ENCODE measurements at regions not wholly inside any gene's neighbourhood (a gene's known extent, or its start where the extent isn't known, plus 50 kb on each side); places are given as distances from the start of the nearest gene placed in this dataset.
A peak's percentile ranks its signal among the peaks of the same experiment; 100 is the strongest.

- Histone ChIP-seq H3K18ac (ENCODE audit: extremely low read depth, low read length) (no peak overlapping the region; the same call in 1 of the 2 replicates), H2BK5ac (ENCODE audit: low read depth, low read length) (peak overlapping the region; percentile 77; the same call in 1 of the 2 replicates), H3K9ac (replicated peaks in 1 of 4; ENCODE audit: extremely low read depth in 1 of 4, low read depth in 3 of 4, low read length in 3 of 4) (no peak overlapping the region), H3K9me3 (ENCODE audit: insufficient read depth in 2 of 2, low read depth in 1 of 2, low read length in 1 of 2) (no peaks in the 10 kb centered on the region), H4K20me1 (replicated peaks in 1 of 2; ENCODE audit: control insufficient read depth in 1 of 2, insufficient read depth in 2 of 2, low read length in 2 of 2) (no peaks in the 10 kb centered on the region), H3K4me2 (ENCODE audit: insufficient read depth in 1 of 2, low read depth in 2 of 2, low read length in 2 of 2) (no peak overlapping the region), H3K36me3 (ENCODE audit: control insufficient read depth in 2 of 4, insufficient read depth in 4 of 4, low read length in 3 of 4) (no peaks in the 10 kb centered on the region), H3K4me1 (replicated peaks in 1 of 4; ENCODE audit: control insufficient read depth in 3 of 4, insufficient read depth in 4 of 4, low read length in 3 of 4) (peaks cover 0 to 20% (median 10%) of the 10 kb centered on the region in 4 experiments; a peak in 5 of 7 replicates), H3K79me1 (ENCODE audit: low read depth, low read length) (no peaks in the 10 kb centered on the region), H2BK120ac (replicated peaks; ENCODE audit: low read depth, low read length) (no peak overlapping the region), H4K5ac (ENCODE audit: insufficient read length, low read depth, low read length) (no peak overlapping the region), H2BK20ac (ENCODE audit: low read length) (no peak overlapping the region), H4K91ac (replicated peaks; ENCODE audit: insufficient read length, low read length) (no peak overlapping the region), H4K8ac (ENCODE audit: extremely low read depth, insufficient read depth, low read length) (no peak overlapping the region; the same call in 1 of the 2 replicates), H3K23me2 (ENCODE audit: low read depth, low read length) (no peaks in the 10 kb centered on the region), H2BK15ac (ENCODE audit: low read length) (no peak overlapping the region), H3K27me3 (replicated peaks in 1 of 4; ENCODE audit: control insufficient read depth in 3 of 4, extremely low read depth in 1 of 4, insufficient read depth in 3 of 4, low read length in 3 of 4) (no peaks in the 10 kb centered on the region), H2AK5ac (ENCODE audit: low read depth, low read length) (no peak overlapping the region), H2AFZ (ENCODE audit: low read length) (no peak overlapping the region), H3K79me2 (ENCODE audit: control insufficient read depth in 1 of 2, insufficient read depth in 2 of 2, low read length in 2 of 2) (no peaks in the 10 kb centered on the region), H3K4me3 (ENCODE audit: extremely low read depth in 1 of 4, insufficient read depth in 2 of 4, low read depth in 3 of 4, low read length in 4 of 4) (no peak overlapping the region), H3K56ac (replicated peaks; ENCODE audit: insufficient read length, low read depth, low read length) (no peak overlapping the region), H3K23ac (ENCODE audit: insufficient read length) (no peak overlapping the region), H2BK12ac (ENCODE audit: low read depth, low read length) (no peak overlapping the region), H3K4ac (replicated peaks; ENCODE audit: insufficient read length, low read depth, low read length) (no peak overlapping the region), H3K27ac (ENCODE audit: low read depth, low read length) (no peak overlapping the region), H3K14ac (ENCODE audit: insufficient read length) (no peak overlapping the region)
- ChIA-PET CTCF (ENCODE audit: partially characterized antibody) (no interaction called here), POLR2A (ENCODE audit: partially characterized antibody) (interaction anchor here (0.6 kb wide), 1 partner anchor 780 kb away, joined by 5 read pairs; no protein-coding TSS in a partner anchor)
- FAIRE-seq (no peak), DNase-seq (ENCODE audit: low read depth in 1 of 2, low spot score in 2 of 2) (no peak)
- WGBS, 2 experiments (ENCODE audit: extremely low coverage in 1 of 2, insufficient coverage in 1 of 2, insufficient read length in 1 of 2, insufficient replicate concordance in 2 of 2, low coverage in 1 of 2, low lambda C conversion rate in 2 of 2, missing lambda C conversion rate in 1 of 2) = 91% methylated on average over 10 of the region's 10 CpGs; no CpG with 5 or more reads in 1 of the 2 experiments
- no peak for TF ChIP-seq ASH2L (IDR thresholded peaks at IDR 0.05; ENCODE audit: low read length)
- no peak for TF ChIP-seq BRCA1 (IDR thresholded peaks at IDR 0.05; ENCODE audit: low read depth, low read length)
- TF ChIP-seq CHD1 (IDR thresholded peaks at IDR 0.05; ENCODE audit: low read depth, low read length) = no peak
- TF ChIP-seq GTF2F1 (IDR thresholded peaks at IDR 0.05; ENCODE audit: borderline replicate concordance, low read depth, low read length) = no peak
- TF ChIP-seq RAD21 (IDR thresholded peaks at IDR 0.05 in 1 of 2, conservative IDR thresholded peaks at IDR 0.05 in 1 of 2; ENCODE audit: low read depth in 2 of 2, low read length in 2 of 2) = no peak
- TF ChIP-seq POU5F1 (IDR thresholded peaks at IDR 0.05; ENCODE audit: low read depth, low read length) = no peak
- TF ChIP-seq EP300 (IDR thresholded peaks at IDR 0.05; ENCODE audit: borderline replicate concordance in 1 of 2, low read depth in 2 of 2, low read length in 2 of 2) = no peak
- TF ChIP-seq PHF8 (conservative IDR thresholded peaks at IDR 0.05; ENCODE audit: low read depth, low read length) = no peak
- no peak for TF ChIP-seq ZNF274 (IDR thresholded peaks at IDR 0.05; ENCODE audit: borderline replicate concordance, extremely low read depth, low read length)
- TF ChIP-seq RBBP5 (IDR thresholded peaks at IDR 0.05; ENCODE audit: borderline replicate concordance, low read depth, low read length) = no peak
- no peak for TF ChIP-seq SP4 (IDR thresholded peaks at IDR 0.05; ENCODE audit: low read length)
- no peak for TF ChIP-seq CBX8 (IDR thresholded peaks at IDR 0.05; ENCODE audit: borderline replicate concordance, low read depth, low read length)
- TF ChIP-seq TAF1 (IDR thresholded peaks at IDR 0.05; ENCODE audit: low read depth, low read length) = no peak
These were observed 117.4 kb upstream of the COPS8 start for GRCh38 chr2:236968101-236968879.

All from H1 (cell line).